Stimulated activated naive B cell treated with anti-CD40 and anti-IgM and Interleukin-4, amounts not matched to agents 10 μg/mL and 1 μg/mL and 100 μg/mL, for 72 hours (primary cell): ENCODE measurements at regions not wholly inside any gene's neighbourhood (a gene's known extent, or its start where the extent isn't known, plus 50 kb on each side); places are given as distances from the start of the nearest gene placed in this dataset.

Experiments used
- ATAC-seq, 2 donors: fragments of 150-1000 bp; cut with Tn5 transposase; replicated peaks; 2 replicates each; pipeline ENCODE4 v1.10.0; 2021; ENCODE audit warnings: moderate library complexity in 1 of 2
- DNase-seq: peaks from one replicate; pipeline ENCODE4 v3.0.0; 2021
- H3K27ac Mint-ChIP-seq: one replicate; pipeline ENCODE4 v1.8.0; 2022; ENCODE audit warnings: mild to moderate bottlenecking, mixed read lengths
- H3K27me3 Mint-ChIP-seq, 2 donors: one replicate each; pipeline ENCODE4 v1.8.0; 2022; ENCODE audit warnings: mixed read lengths in 2 of 2
- H3K36me3 Mint-ChIP-seq, 2 donors: one replicate each; pipeline ENCODE4 v1.8.0; 2022; ENCODE audit warnings: mixed read lengths in 2 of 2, mild to moderate bottlenecking in 1 of 2
- H3K4me1 Mint-ChIP-seq, 2 donors: one replicate each; pipeline ENCODE4 v1.8.0; 2022; ENCODE audit warnings: mixed read lengths in 2 of 2, mild to moderate bottlenecking in 1 of 2
- H3K4me3 Mint-ChIP-seq, 2 donors: one replicate each; pipeline ENCODE4 v1.8.0; 2022; ENCODE audit warnings: mild to moderate bottlenecking in 2 of 2, mixed read lengths in 2 of 2, moderate library complexity in 1 of 2
- H3K9me3 Mint-ChIP-seq, 2 donors: one replicate each; pipeline ENCODE4 v1.8.0; 2022; ENCODE audit warnings: mixed read lengths in 2 of 2, mild to moderate bottlenecking in 1 of 2

DNA sequence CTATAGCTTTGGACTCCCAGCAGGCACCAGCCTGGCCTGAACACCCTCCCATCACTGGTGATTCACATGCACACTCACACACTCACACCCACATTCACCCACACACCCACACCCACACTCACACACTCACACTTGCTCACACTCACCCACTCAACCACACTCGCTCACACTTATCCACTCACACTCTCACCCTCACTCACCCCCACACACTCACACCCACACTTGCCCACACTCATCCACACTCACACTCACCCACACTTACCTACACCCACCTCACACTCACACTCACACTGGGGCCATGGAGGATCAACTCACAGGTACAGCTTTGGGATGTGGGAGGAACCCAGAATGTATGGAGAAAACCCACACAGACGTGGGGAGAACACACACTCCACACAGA, 548.2 kb upstream of the FAT1 start:
- peaks cover 0 to 3% of the 10 kb centered on the region in 2 donors for H3K9me3 Mint-ChIP-seq
- no peak overlapping the region for H3K27ac Mint-ChIP-seq
- H3K4me1 Mint-ChIP-seq, result no peaks in the 10 kb centered on the region
- no peak overlapping the region for H3K4me3 Mint-ChIP-seq
- no peaks in the 10 kb centered on the region for H3K36me3 Mint-ChIP-seq
- no peak for ATAC-seq
- no peak for DNase-seq
- H3K27me3 Mint-ChIP-seq, result no peaks in the 10 kb centered on the region

DNA sequence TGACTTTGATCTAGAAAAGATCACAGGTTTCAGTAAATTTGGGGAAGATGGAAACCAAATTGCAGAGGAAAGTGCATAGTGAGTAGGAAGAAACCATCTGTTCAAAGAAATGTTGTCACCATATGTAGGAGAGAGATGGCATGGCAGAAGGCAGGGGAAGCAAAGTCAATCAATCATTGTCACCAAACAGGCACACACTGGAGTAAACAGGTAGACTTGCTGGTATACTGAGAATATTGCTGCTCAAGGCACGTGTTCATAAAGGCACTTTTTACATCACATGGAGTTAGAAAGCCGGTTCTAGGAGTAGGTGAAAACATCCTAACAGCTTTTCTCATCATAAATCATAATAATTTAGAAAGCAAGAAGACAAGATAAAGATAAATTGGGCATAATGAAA, 550.5 kb upstream of the FAT1 start:
- no peak for ATAC-seq
- H3K27ac Mint-ChIP-seq, result no peak overlapping the region
- no peaks in the 10 kb centered on the region for H3K27me3 Mint-ChIP-seq
- H3K36me3 Mint-ChIP-seq, result no peaks in the 10 kb centered on the region
- no peaks in the 10 kb centered on the region for H3K4me1 Mint-ChIP-seq
- peaks cover 0 to 4% of the 10 kb centered on the region in 2 donors for H3K9me3 Mint-ChIP-seq
- no peak for DNase-seq
- H3K4me3 Mint-ChIP-seq, result no peak overlapping the region

DNA sequence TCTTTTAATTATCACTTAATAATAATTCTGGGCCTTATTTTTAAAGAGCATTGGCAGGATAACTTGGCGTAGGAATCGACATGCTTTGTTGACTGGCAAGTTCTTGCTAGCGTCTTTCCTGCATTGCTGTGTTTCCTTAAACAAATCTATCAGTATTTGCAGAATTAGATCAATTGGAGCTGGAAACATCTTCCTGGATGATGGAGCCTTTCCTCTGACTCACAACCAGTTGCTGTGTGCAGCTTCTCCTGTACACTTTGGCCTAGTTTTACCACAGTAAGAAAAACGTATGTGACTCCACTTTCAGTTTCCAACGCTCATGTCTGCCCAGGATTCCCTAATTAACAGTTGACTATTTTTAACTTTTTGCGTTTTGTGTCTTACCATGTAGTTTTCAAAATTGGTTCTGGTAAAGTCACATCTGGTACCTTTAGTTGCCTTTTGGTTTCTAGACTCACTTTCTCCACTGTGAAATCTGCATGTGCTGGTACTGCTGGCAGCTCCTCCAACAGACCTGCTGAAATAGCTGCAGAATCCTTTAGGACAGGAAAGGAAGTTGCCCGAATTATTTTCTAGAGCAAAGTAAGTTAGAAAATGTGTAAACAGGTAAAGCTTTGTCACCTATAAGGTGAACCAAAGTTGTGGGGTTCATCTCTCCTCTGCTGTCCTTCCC, 553.2 kb upstream of the FAT1 start:
- Mint-ChIP-seq H3K27ac (no peak overlapping the region), H3K9me3 (peaks cover 4 to 7% of the 10 kb centered on the region in 2 donors), H3K27me3 (no peaks in the 10 kb centered on the region), H3K36me3 (no peaks in the 10 kb centered on the region), H3K4me1 (no peaks in the 10 kb centered on the region), H3K4me3 (no peak overlapping the region)
- ATAC-seq (no peak), DNase-seq (no peak)

DNA sequence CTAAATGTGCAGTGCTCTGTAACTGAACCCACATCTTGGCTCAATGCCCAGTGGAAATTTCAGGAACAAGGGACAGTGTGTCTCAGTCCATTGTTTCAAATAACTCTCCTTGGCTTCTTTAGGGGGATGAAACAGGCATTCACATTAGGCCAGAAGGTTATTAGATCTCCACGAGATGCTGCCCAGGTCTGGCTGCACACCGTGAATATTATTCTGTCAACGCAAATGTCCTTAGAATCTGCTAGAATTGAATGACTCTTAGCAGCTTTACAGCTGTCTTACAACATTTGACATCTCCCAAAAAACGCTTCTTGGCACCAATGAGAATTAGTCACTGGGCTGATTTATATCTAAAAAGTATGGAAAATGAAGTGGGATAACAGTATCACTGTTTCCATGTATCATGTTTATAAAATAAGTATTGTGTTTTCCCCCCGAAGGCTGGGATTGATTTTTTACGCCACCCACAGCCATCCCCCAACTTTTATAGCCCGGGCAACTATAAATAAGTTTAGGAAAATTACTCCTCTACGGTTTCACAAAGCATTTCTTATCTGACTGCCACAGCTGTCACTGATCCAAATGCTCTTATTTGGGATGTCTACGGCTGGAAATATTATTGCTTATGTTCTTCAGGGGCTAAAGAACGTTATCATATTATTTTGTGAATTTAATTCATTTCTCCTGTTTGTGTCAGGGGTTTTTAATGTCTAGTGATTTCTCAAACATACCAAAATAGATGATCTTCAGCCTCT, 559.7 kb upstream of the FAT1 start:
- H3K36me3 Mint-ChIP-seq, result no peaks in the 10 kb centered on the region
- H3K4me1 Mint-ChIP-seq, result no peaks in the 10 kb centered on the region
- no peak overlapping the region for H3K4me3 Mint-ChIP-seq
- DNase-seq (no peak), ATAC-seq (no peak)
- H3K9me3 Mint-ChIP-seq, result peaks cover 4 to 10% of the 10 kb centered on the region in 2 donors
- no peaks in the 10 kb centered on the region for H3K27me3 Mint-ChIP-seq
- H3K27ac Mint-ChIP-seq, result no peak overlapping the region

DNA sequence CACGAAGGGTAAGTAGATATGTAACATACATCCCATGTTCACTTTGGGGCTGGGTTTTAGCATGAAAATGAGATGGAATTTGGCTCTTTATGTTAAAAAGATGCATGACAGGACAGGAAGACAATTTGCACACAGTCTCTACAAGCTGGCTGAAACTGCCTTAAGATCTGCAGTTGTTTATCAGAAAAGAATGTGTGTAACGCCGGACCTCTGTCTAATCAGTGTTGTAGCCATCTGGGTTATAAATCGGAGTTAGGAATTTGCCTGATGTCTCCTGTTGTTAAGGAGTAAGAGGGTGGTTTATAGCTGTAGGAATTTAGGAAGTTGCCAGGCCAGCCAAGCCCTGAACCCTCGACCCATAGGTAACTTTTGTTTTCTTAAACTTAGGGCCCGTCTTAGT, 562.9 kb upstream of the FAT1 start:
- ATAC-seq (no peak), DNase-seq (no peak)
- H3K4me1 Mint-ChIP-seq, result no peaks in the 10 kb centered on the region
- H3K9me3 Mint-ChIP-seq, result peaks cover 8 to 10% of the 10 kb centered on the region in 2 donors
- no peak overlapping the region for H3K4me3 Mint-ChIP-seq
- no peaks in the 10 kb centered on the region for H3K27me3 Mint-ChIP-seq
- H3K36me3 Mint-ChIP-seq, result no peaks in the 10 kb centered on the region
- no peak overlapping the region for H3K27ac Mint-ChIP-seq

DNA sequence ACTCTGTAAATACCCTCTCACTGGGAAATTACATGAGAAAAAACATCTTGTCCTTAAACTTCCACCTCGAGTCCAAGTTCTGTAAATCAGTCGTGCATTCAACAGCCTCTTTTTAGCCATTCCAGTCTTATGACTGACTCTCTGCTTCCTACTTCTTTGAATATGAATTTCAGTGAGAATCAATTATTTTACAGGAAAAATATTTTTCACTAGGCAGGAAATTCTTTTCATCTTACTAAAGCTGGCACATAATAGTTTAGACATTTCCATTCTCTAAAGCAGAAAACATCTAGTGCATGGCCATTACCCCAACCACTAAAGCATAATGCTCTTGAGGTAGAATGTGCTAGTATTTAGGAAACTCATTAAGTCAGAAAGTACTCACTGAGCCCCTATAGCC, 565.7 kb upstream of the FAT1 start:
- H3K4me1 Mint-ChIP-seq, result no peaks in the 10 kb centered on the region
- H3K36me3 Mint-ChIP-seq, result no peaks in the 10 kb centered on the region
- no peaks in the 10 kb centered on the region for H3K27me3 Mint-ChIP-seq
- H3K27ac Mint-ChIP-seq, result no peak overlapping the region
- no peak overlapping the region for H3K4me3 Mint-ChIP-seq
- ATAC-seq (no peak), DNase-seq (no peak)
- peaks cover 9 to 10% of the 10 kb centered on the region in 2 donors for H3K9me3 Mint-ChIP-seq

DNA sequence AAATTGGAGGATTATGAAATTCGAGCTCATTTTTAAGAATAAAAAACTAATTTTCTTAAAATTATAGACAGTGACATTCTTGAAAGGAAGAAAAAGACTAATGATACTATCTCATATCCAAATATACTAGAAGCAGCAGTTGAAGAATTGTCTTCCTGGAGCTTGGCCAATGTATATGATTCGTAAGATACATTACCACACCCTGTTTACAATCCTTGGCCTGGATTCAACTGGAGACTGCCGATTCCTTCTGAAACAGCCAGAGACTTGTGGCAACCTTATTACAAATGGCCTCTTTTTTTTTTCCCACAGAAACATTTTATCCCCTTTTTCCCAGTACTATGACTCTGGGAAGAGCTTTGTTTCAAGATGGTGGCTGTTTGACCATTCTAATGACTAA, 571.2 kb upstream of the FAT1 start:
- ATAC-seq (no peak), DNase-seq (no peak)
- Mint-ChIP-seq H3K4me1 (no peaks in the 10 kb centered on the region), H3K27ac (no peak overlapping the region), H3K36me3 (no peaks in the 10 kb centered on the region), H3K9me3 (peaks cover 28 to 30% of the 10 kb centered on the region in 2 donors), H3K4me3 (no peak overlapping the region), H3K27me3 (no peaks in the 10 kb centered on the region)

DNA sequence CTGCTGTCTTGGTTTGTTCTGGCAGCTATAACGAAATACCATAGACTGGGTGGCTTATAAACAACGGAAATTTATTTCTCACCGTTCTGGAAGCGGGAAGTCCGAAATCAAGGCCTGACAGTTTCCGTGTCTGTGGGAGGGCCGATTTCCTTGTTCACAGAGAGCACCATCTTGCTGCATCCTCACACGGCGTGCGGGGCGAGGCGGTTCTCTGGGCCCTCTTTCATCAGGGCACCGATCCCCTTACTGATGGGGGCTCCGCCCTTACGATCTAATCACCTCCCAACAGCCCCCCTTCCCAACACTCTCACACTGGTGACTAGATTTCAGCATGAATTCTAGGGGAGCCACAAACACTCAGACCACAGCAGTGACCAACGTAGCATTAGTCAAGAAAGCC, 578.3 kb upstream of the FAT1 start:
- H3K36me3 Mint-ChIP-seq, result no peaks in the 10 kb centered on the region
- H3K27ac Mint-ChIP-seq, result no peak overlapping the region
- no peaks in the 10 kb centered on the region for H3K27me3 Mint-ChIP-seq
- ATAC-seq (no peak), DNase-seq (no peak)
- peaks cover 16 to 32% of the 10 kb centered on the region in 2 donors for H3K9me3 Mint-ChIP-seq
- H3K4me3 Mint-ChIP-seq, result no peak overlapping the region
- H3K4me1 Mint-ChIP-seq, result no peaks in the 10 kb centered on the region

DNA sequence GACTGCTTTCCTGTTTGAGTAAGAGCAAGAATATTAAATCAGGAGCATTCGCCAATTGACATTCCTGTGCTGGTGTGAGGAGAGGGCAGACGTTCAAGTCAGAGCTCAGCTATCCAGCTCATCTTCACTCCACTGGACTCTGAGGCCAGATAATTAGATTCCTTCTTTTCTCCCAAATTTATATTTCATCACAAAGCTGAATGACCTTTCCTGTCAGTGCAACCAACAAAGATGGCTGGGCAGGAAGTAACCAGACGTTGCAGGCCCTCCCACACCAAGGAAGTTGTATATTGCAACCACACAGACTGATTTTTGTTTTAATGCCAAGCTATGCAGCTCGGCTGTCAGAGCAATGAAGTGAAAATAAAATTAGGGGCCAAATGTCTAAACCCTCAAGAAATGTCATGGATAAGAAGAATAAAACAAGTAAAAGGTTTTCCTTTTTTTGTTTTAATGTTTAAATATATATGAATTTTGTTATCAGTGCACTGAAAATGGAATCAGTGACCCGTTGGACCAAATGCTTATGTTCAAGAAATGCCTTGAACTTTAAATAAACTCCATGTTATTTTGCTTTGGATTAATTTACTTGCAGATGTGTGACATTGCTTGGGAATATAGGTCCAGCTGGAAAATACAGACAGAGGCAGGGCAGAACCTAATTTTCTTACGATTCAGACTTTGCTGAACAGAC, 578.9 kb upstream of the FAT1 start:
- ATAC-seq (no peak), DNase-seq (no peak)
- Mint-ChIP-seq H3K9me3 (peaks cover 10 to 27% of the 10 kb centered on the region in 2 donors), H3K27ac (no peak overlapping the region), H3K4me3 (no peak overlapping the region), H3K27me3 (no peaks in the 10 kb centered on the region), H3K36me3 (no peaks in the 10 kb centered on the region), H3K4me1 (no peaks in the 10 kb centered on the region)

DNA sequence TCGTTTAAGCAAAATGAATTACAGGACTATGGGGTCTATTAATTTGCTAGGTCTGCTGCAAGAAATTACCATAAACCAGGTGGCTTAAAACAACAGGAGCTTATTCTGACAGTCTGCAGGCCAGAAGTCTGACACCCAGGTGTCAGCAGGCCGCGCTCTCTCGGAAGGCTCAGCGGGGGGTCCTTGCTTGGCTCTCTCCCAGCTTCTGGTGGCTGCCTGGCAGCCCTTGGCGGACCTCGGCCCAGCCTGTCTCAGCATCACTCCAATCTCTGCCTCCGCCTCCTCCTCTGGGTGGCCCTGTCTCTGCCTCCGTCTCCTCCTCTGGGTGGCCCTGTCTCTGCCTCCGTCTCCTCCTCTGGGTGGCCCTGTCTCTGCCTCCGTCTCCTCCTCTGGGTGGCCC, 580.5 kb upstream of the FAT1 start:
- no peak for ATAC-seq
- Mint-ChIP-seq H3K4me3 (no peak overlapping the region), H3K4me1 (no peaks in the 10 kb centered on the region), H3K9me3 (peaks cover 2 to 18% of the 10 kb centered on the region in 2 donors), H3K27ac (no peak overlapping the region), H3K36me3 (no peaks in the 10 kb centered on the region), H3K27me3 (no peaks in the 10 kb centered on the region)
- DNase-seq, result no peak

DNA sequence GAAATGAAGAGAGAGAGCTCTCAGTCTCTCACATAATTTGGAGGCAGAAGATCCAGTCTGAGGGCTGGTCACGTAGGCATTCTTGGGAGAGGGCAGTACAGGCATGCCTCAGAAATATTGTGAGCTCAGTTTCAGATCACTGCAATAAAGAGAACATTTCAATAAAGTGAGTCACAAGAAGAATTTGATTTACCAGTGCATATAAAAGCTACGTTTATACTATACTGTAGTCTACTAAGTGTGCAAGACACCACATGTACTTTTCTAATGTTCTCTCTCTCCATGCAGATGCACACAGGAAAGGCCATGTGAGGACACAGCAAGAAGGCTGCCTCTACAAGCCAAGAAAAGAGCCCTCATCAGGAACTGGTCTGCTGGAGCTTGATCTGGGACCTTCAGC, 583.5 kb upstream of the FAT1 start:
- ATAC-seq (no peak), DNase-seq (no peak)
- Mint-ChIP-seq H3K36me3 (no peaks in the 10 kb centered on the region), H3K4me3 (no peak overlapping the region), H3K9me3 (peaks cover 7 to 15% of the 10 kb centered on the region in 2 donors), H3K4me1 (no peaks in the 10 kb centered on the region), H3K27ac (no peak overlapping the region), H3K27me3 (no peaks in the 10 kb centered on the region)

DNA sequence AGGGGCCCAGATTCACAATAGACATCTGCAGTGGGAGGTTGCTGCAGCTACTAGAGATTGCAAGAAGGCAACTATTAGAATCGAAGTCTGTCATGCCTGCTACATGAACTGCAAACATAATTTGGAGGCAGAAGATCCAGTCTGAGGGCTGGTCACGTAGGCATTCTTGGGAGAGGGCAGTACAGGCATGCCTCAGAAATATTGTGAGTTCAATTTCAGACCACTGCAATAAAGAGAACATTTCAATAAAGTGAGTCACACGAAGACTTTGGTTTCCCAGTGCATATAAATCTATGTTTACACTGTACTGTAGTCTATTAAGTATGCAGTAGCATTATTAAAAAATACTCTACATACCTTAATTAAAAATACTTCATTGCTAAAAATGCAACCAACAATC, 585.8 kb upstream of the FAT1 start:
- ATAC-seq (no peak), DNase-seq (no peak)
- no peaks in the 10 kb centered on the region for H3K27me3 Mint-ChIP-seq
- no peaks in the 10 kb centered on the region for H3K36me3 Mint-ChIP-seq
- H3K4me3 Mint-ChIP-seq, result no peak overlapping the region
- H3K27ac Mint-ChIP-seq, result no peak overlapping the region
- peaks cover 7 to 14% of the 10 kb centered on the region in 2 donors for H3K9me3 Mint-ChIP-seq
- no peaks in the 10 kb centered on the region for H3K4me1 Mint-ChIP-seq

DNA sequence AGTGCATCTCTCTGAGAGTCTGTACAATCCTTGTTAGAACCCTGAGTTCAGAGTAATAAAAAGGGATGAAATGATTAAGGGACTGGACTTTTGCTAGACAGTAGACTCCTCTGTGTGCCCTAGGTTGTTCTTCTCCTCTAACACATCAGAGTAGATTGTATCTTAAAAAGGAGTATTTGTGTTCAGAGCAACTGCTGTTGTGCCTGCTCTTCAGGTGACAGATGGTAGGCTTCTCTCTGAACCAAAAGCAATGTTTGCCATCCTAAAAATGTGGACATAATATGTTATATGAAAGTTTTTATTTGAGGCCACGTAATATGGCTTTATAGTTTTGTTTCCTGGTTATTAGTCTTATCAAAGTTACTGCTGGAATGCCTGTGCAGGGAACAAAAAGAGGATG, 588.6 kb upstream of the FAT1 start:
- Mint-ChIP-seq H3K9me3 (peaks cover 3 to 7% of the 10 kb centered on the region in 2 donors), H3K4me3 (no peak overlapping the region), H3K36me3 (no peaks in the 10 kb centered on the region), H3K4me1 (no peaks in the 10 kb centered on the region), H3K27me3 (no peaks in the 10 kb centered on the region), H3K27ac (no peak overlapping the region)
- DNase-seq, result no peak
- ATAC-seq, result no peak

DNA sequence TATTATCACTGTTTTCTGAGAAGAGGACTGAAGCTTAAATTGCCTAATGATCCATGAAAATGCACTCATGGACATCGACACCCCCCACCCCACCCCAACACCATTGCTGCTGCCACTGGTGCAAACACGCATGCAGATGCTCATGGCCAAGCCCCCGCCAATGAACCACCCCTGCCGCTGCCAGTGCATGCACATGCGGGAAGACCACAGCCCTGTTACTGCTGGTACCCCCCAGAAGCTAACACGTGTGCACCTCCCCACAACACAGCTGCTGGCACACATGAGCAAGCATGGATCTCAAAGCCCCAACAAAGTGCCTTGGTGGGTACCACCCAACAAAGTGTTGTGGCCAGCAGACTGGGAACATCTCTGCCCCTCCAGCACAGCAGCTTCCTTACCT, 594.1 kb upstream of the FAT1 start:
- DNase-seq, result no peak
- no peaks in the 10 kb centered on the region for H3K36me3 Mint-ChIP-seq
- H3K4me1 Mint-ChIP-seq, result no peaks in the 10 kb centered on the region
- peaks cover 0 to 4% of the 10 kb centered on the region in 2 donors for H3K9me3 Mint-ChIP-seq
- H3K27me3 Mint-ChIP-seq, result no peaks in the 10 kb centered on the region
- no peak overlapping the region for H3K27ac Mint-ChIP-seq
- no peak for ATAC-seq
- no peak overlapping the region for H3K4me3 Mint-ChIP-seq

DNA sequence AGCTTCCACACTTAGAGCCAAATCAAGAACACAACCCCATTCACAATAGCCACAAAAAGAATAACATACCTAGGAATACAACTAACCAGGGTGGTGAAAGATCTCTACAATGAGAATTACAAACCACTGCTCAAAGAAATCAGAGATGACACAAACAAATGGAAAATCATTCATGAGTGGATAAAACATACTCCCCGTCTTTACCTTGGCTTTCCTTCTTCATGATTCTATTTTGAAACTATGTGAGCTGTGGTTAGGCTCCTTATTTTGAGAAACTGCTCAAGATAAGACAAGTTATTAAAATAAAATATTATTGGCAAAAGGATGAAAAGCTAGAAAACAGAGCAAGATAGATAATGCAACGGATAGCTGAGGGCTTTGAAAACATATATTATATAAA, 598.1 kb upstream of the FAT1 start:
- ATAC-seq (no peak), DNase-seq (no peak)
- Mint-ChIP-seq H3K9me3 (peaks cover 0 to 7% of the 10 kb centered on the region in 2 donors), H3K36me3 (no peaks in the 10 kb centered on the region), H3K27ac (no peak overlapping the region), H3K27me3 (no peaks in the 10 kb centered on the region), H3K4me1 (no peaks in the 10 kb centered on the region), H3K4me3 (no peak overlapping the region)
